ENCODE measurements at regions not wholly inside any gene's neighbourhood (a gene's known extent, or its start where the extent isn't known, plus 50 kb on each side); places are given as distances from the start of the nearest gene placed in this dataset.

GRCh38 chr2:239865059-239865639 lies 160.0 kb downstream of the NDUFA10 start:
- TF ChIP-seq, protein P1, sequence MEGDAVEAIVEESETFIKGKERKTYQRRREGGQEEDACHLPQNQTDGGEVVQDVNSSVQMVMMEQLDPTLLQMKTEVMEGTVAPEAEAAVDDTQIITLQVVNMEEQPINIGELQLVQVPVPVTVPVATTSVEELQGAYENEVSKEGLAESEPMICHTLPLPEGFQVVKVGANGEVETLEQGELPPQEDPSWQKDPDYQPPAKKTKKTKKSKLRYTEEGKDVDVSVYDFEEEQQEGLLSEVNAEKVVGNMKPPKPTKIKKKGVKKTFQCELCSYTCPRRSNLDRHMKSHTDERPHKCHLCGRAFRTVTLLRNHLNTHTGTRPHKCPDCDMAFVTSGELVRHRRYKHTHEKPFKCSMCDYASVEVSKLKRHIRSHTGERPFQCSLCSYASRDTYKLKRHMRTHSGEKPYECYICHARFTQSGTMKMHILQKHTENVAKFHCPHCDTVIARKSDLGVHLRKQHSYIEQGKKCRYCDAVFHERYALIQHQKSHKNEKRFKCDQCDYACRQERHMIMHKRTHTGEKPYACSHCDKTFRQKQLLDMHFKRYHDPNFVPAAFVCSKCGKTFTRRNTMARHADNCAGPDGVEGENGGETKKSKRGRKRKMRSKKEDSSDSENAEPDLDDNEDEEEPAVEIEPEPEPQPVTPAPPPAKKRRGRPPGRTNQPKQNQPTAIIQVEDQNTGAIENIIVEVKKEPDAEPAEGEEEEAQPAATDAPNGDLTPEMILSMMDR (tag by site-specific recombination; IDR thresholded peaks at IDR 0.05) = no peak
- no peak for TF ChIP-seq ZBTB1 (tag by site-specific recombination; IDR thresholded peaks at IDR 0.05)
- TF ChIP-seq, protein P2, sequence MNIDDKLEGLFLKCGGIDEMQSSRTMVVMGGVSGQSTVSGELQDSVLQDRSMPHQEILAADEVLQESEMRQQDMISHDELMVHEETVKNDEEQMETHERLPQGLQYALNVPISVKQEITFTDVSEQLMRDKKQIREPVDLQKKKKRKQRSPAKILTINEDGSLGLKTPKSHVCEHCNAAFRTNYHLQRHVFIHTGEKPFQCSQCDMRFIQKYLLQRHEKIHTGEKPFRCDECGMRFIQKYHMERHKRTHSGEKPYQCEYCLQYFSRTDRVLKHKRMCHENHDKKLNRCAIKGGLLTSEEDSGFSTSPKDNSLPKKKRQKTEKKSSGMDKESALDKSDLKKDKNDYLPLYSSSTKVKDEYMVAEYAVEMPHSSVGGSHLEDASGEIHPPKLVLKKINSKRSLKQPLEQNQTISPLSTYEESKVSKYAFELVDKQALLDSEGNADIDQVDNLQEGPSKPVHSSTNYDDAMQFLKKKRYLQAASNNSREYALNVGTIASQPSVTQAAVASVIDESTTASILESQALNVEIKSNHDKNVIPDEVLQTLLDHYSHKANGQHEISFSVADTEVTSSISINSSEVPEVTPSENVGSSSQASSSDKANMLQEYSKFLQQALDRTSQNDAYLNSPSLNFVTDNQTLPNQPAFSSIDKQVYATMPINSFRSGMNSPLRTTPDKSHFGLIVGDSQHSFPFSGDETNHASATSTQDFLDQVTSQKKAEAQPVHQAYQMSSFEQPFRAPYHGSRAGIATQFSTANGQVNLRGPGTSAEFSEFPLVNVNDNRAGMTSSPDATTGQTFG (tag by site-specific recombination; IDR thresholded peaks at IDR 0.05; ENCODE audit: borderline replicate concordance) = no peak
- no peak for TF ChIP-seq ZNF830 (tag by site-specific recombination; IDR thresholded peaks at IDR 0.05; ENCODE audit: low read depth)
- no peak for TF ChIP-seq ZNF10 (tag by site-specific recombination; IDR thresholded peaks at IDR 0.05)
- no peak for TF ChIP-seq ZNF837 (tag by site-specific recombination; IDR thresholded peaks at IDR 0.05)
- TF ChIP-seq ZFP3 (tag by site-specific recombination; IDR thresholded peaks at IDR 0.05; ENCODE audit: low read depth) = no peak
- TF ChIP-seq, protein P3, sequence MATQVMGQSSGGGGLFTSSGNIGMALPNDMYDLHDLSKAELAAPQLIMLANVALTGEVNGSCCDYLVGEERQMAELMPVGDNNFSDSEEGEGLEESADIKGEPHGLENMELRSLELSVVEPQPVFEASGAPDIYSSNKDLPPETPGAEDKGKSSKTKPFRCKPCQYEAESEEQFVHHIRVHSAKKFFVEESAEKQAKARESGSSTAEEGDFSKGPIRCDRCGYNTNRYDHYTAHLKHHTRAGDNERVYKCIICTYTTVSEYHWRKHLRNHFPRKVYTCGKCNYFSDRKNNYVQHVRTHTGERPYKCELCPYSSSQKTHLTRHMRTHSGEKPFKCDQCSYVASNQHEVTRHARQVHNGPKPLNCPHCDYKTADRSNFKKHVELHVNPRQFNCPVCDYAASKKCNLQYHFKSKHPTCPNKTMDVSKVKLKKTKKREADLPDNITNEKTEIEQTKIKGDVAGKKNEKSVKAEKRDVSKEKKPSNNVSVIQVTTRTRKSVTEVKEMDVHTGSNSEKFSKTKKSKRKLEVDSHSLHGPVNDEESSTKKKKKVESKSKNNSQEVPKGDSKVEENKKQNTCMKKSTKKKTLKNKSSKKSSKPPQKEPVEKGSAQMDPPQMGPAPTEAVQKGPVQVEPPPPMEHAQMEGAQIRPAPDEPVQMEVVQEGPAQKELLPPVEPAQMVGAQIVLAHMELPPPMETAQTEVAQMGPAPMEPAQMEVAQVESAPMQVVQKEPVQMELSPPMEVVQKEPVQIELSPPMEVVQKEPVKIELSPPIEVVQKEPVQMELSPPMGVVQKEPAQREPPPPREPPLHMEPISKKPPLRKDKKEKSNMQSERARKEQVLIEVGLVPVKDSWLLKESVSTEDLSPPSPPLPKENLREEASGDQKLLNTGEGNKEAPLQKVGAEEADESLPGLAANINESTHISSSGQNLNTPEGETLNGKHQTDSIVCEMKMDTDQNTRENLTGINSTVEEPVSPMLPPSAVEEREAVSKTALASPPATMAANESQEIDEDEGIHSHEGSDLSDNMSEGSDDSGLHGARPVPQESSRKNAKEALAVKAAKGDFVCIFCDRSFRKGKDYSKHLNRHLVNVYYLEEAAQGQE (tag by site-specific recombination; IDR thresholded peaks at IDR 0.05) = no peak
- TF ChIP-seq HOXC10 (CRISPR knock-in tag; IDR thresholded peaks at IDR 0.05) = no peak
- TF ChIP-seq SP3 (tag by site-specific recombination; IDR thresholded peaks at IDR 0.05) = no peak
- no peak for TF ChIP-seq PRDM1 (tag by site-specific recombination; IDR thresholded peaks at IDR 0.05)

Data from HEK293 (cell line).